Inflammatory macrophage treated with lipopolysaccharide for 4 hours (primary cell): ENCODE measurements at regions not wholly inside any gene's neighbourhood (a gene's known extent, or its start where the extent isn't known, plus 50 kb on each side); places are given as distances from the start of the nearest gene placed in this dataset.
"Not testable (repeated sequence)": the region's sequence is repeated elsewhere in the genome, so short reads cannot be mapped to it uniquely, and the experiment has no call there.

Source experiments
- DNase-seq: peaks from one replicate; pipeline ENCODE4 v3.0.0-alpha.2; 2020

GRCh38 chr7:155932324-155932723 lies 120.1 kb upstream of the SHH start:
- not testable (repeated sequence) for DNase-seq

DNA sequence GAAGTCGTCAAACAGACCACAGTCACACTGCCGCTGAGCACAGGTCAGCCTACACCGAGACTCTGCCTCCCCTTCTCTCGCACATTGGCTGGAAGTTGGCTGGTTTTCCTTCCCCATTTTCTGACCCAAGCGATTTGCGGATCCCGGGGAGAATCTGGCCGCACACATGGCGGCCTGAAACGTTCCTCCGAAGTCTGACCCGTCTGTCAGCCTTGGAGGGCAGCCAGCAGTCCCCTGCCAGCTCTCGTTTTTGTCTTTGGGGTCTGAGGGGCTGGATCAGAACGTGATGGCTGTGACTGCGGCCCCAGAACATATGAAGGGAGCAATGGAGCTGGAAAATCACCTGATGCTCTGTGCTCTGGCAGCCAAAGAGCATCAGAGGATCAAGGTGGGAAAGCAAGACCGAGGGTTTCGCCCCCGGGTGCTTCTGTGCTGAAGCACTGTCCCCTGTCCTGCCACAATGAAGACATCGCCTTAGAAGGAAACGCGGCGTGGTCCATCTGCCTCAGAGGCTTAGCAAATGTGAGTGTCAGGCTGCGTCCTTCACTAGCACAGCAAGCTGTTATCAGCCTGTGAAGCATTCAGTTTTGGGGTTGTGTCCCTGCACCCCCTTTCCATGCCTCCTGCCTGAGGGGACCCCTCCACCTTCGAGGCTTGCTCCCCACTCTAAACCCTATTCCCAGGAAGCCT lies 119.3 kb upstream of the SHH start:
- DNase-seq, result no peak

DNA sequence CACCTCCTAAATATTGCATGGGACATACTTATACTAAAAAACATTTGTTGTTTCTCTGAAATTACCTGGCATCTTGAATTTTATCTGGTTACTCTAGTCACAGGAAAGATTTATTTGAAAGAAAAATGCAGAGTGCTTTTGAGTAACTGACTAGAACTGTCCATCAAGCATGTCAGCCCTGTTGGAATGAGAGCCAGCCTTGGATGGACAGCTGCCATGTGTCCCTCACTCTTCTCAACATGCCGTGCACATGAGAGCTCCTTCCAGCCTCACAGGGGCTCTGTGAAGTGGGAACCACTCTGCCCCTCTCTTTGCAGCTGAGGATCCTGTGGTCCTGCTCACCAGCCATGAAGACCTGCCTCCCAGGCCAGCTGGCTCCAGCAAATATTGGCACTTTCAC lies 118.3 kb upstream of the SHH start:
- DNase-seq, result no peak

- DNase-seq, result no peak
Observed at GRCh38 chr7:155930061-155930460, 117.8 kb upstream of the SHH start.

- DNase-seq, result no peak
Observed at GRCh38 chr7:155928583-155928982, 116.3 kb upstream of the SHH start.

DNA sequence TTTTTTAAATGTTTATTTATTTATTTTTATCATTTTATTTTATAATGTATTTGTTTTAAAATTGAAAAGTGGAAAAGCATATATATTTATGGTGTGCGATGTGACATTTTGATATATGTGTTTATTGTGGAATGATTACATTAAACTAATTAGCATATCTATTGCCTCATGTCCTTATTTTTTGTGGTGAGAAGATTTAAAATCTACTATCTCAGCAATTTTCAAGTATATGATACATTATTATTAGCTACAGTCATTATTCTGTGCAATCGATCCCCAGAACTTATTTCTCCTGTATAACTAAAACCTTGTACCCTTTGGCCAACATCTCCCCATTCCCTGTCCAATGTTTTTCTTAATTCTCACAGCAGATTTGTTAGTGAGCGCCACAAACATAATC lies 115.6 kb upstream of the SHH start:
- DNase-seq, result no peak

- DNase-seq, result no peak
Observed at GRCh38 chr7:155925682-155926081, 113.4 kb upstream of the SHH start.

GRCh38 chr7:155922067-155922816 lies 110.0 kb upstream of the SHH start:
- DNase-seq, result no peak

DNA sequence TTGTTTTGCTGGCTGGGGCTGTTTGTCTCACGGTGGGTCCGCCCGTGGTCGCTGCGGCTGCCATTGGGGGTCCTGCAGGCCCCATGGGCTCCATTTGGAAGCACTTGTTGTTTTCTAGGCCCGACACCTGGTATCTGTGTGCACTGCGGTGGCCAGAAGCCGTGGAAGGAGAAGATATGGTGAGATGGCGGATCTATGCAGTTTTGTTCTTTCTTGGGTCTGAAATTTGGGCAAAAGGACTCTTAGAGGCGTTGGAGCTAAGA lies 109.5 kb upstream of the SHH start:
- DNase-seq, result no peak

- DNase-seq, result no peak
Observed at GRCh38 chr7:155921086-155921803, 109.0 kb upstream of the SHH start.

DNA sequence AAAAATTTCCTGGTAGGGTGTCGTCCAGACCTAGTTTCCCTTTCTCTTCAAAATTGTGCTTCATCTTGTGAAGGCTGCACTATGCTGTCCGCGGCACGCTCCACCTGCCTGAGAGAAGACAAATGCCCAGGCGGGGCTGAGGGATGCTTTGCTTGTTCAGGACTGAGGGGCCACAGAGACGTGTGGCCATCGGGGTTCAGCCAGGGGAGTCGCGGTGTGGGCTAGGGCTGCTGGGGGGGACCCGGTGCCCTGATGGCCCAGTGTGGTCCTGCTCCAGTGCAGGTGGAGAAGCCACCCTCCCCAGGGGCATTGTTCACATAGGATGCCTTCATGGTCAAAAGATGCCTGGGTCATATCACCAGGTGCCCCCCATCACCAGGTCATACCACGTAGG lies 107.8 kb upstream of the SHH start:
- no peak for DNase-seq

- DNase-seq, result no peak
Observed at GRCh38 chr7:155919391-155920067, 107.3 kb upstream of the SHH start.

DNA sequence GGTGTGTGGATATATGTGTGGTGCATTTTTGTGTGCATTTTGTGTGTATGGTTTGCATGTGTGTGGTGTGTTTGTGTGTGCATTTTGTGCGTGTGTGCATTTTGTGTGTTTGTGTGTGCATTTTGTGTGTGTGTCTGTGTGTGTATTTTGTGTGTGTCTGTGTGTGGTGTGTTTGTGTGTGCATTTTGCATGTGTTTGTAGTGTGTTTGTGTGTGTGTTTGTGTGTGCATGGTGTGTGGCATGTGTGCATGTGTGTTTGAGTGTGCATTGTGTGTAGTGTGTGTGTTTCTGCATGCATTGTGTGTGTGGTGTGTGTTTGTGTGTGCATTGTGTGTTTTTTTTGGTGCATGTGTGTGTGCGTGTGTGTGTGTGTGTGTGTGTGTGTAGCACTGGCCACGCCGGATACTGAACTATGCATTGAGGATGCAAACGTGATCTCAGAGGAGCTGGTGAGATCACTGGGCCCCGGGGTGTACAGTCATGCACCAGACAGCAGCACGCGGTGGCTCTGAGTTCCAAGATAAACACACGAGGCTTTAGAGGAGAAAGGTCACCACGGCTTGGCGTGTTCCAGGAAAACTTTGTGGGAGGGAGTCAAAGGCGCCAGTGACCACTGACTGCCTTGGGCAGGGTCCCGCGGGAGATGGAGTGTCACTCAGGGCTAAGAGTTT lies 106.6 kb upstream of the SHH start:
- DNase-seq, result no peak

DNA sequence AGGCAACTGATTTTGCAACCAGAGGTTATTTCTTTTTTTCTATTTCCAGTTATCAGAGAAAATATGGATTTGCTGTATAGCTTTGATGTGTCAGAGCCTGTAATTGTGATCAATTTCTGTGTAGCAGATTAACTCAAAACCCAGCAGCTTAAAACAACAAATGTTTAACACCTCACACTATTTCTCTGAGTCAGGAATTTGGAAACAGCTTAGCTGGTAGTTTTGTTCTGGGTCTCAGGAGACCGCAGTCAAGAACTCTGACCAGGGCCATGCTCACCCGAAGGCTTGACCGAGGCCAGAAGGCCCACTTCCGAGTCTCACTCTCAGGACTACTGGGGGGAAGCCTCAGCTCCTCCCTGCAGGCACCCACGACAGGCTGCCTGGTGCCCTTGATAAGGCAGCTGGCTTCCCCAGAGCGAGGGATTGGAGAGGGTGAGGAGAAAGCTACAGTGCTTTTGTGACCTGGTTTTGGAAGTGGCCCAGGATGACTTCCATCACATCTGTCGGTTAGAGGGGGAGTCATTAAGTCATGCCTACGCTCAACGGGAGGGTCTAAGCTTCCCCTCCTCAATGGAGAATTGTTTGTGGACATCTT lies 105.7 kb upstream of the SHH start:
- no peak for DNase-seq

DNA sequence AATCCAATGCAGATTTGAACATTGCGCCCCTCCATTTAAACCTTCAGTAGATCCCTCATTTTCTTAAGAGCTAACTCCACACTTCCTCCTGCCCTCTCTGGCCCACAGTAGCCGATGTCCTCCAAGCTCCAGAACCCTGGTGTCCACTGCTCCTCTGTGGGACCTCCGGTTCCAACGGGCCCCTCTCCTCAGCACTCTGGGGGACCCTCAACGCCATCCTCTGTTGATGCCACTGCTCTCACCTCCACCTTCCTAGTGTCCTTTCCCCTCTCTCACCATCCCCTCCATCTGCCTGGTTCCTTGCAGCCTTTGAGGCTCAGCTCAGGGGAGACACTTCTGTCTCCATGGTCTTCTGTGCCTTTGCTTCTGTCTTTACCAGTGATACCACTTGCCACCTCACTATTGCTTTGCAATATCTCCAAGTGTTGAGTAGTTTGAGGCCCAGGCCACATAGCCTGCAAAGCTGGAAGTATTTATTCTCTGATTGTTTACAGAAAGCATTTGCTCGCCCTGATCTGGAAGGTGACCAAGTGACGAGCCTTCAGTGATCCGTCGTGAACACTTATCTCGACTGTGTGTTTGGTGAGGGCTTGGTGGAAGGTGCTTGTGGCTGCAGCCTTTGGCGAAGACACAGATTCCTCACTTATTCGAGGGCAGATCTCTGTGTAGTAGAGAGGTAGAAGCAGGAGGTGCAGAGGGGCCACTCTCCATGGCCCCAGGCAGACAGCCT lies 104.8 kb upstream of the SHH start:
- no peak for DNase-seq

- DNase-seq, result no peak
Observed at GRCh38 chr7:155914341-155914740, 102.1 kb upstream of the SHH start.

DNA sequence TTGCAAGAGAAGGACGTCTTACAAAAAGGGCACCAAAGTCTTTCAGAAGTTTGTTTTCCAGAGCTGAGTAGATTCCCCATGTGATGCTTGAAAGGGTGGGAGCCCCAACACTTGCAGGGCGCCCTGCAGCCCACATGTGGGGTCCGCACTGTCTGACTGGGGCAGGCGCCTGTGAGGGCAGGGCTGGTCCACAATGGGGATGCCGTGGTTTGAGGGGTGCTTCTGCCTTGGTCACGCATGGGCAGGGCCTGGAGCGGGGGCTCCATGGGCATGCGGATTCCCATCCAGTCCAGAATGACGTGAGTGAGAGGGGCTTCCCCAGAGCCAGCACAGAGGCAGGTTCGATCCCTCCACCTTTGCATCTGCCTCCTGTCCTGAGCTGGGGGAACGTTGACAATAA lies 101.5 kb upstream of the SHH start:
- DNase-seq, result no peak

DNA sequence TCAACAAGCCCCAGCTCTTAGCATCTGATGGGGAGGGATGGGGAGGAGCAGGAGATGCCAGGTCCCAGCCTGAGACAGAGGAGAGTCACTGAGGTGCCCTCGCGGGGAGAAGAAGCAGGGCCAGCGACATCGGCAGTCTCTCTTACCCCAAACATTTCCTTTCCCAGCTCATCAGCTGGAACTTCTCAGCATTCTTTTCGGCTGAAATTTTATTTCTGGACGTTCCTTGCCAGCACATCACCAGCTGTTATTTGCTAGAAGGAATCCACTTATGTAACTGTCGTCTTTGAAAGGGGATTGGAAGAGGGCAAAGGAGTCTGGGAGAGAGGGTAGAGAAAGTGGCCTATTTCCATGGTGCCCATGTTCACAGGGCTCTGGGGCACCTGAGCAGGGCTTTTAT lies 101.0 kb upstream of the SHH start:
- no peak for DNase-seq

GRCh38 chr7:155911471-155912105 lies 99.3 kb upstream of the SHH start:
- DNase-seq, result no peak

DNA sequence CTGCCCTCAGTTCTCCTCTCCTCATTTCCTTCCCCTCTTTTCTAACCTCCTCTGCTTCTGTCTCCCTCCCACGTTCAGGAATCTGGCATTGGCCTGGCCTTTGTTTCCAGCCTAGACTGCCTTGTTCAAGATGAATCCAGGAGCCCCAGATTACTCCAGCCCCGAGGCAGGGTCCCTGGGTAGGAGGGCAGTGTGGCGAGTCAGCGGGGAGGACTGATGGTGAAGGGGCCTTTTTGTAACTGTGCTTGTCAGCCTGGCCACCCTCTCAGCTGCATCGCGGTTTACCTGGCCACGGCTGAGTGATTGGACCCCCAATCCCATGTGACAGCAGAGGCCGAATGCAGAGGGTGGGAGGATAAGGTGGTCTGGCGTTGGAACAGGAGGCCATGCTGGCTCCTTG lies 96.1 kb upstream of the SHH start:
- DNase-seq, result no peak

GRCh38 chr7:155907450-155908200 lies 95.4 kb upstream of the SHH start:
- no peak for DNase-seq
